ENCODE measurements at regions not wholly inside any gene's neighbourhood (a gene's known extent, or its start where the extent isn't known, plus 50 kb on each side); places are given as distances from the start of the nearest gene placed in this dataset.
A peak's percentile ranks its signal among the peaks of the same experiment; 100 is the strongest.
"Not testable (repeated sequence)": the region's sequence is repeated elsewhere in the genome, so short reads cannot be mapped to it uniquely, and the experiment has no call there.

- not testable (repeated sequence) for DNase-seq
Observed at GRCh38 chr7:6882321-6882721, 56.2 kb upstream of the CCZ1B start.

- not testable (repeated sequence) for DNase-seq
Observed at GRCh38 chr7:6883756-6884155, 57.7 kb upstream of the CCZ1B start.

- no peak for DNase-seq
Observed at GRCh38 chr7:6886198-6886597, 60.1 kb upstream of the CCZ1B start.

GRCh38 chr7:6888267-6889045 lies 62.4 kb upstream of the CCZ1B start:
- not testable (repeated sequence) for DNase-seq

GRCh38 chr7:6889252-6889812 lies 63.3 kb upstream of the CCZ1B start:
- no peak for DNase-seq

- DNase-seq: not testable (repeated sequence)
Observed at GRCh38 chr7:6902097-6902518, 76.0 kb upstream of the CCZ1B start.

DNA sequence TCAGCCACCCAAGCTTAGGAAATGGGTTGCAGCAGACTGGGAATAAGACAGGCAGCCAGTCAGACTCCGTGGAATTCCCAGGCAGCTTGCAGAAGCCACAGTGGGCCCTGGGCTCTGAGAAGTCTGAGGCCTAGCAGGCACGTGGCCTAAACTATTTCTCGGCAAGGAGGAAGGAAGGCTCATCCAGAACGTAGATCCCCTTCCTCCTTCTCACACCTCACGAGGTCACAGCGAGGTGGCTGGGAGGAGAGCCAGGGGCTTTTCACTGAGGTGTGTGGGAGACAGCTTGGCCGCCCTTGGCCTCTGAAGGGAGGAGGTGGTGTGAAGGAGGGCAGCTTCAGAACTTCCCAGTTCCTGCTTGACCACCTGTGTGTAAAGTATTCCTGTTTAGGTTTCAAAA lies 77.2 kb upstream of the CCZ1B start:
- not testable (repeated sequence) for DNase-seq

- not testable (repeated sequence) for DNase-seq
Observed at GRCh38 chr7:6903792-6904191, 77.7 kb upstream of the CCZ1B start.

DNA sequence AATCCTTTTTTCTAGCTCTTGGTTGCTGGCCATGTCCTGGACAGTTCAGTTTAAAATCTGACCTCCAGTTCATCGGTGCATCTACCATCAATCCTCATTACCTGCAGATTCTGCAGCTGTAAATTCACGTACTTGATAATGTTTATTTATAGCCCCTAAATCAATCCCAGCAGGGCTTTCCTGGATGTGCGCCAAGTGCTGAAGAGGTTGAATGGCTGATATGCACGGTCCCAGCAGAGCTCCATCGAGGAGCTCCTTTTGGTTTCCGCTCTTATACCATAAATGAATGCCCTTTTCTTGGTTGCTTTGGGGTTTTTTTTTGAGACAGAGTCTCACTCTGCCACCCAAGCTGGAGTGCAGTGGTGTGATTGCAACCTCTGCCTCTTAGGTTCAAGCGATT lies 91.2 kb upstream of the CCZ1B start:
- no peak for DNase-seq

DNA sequence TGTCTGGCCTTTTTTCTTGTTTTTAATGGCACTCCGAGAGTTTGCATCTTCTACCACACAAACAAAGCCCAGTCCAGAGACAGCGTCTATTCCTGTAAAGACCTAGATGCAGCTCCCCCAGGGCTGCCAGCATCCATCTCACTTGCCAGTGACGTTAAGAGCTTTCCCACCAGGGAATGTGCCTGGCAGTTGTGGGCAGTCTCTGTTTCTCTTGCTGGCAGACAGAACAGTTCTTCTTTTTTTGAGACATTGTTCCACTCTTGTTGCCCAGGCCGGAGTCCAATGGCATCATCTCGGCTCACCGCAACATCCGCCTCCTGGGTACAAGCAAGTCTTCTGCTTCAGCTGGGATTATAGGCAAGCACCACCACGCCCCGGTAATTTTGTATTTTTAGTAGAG lies 93.1 kb upstream of the CCZ1B start:
- DNase-seq: not testable (repeated sequence)

DNA sequence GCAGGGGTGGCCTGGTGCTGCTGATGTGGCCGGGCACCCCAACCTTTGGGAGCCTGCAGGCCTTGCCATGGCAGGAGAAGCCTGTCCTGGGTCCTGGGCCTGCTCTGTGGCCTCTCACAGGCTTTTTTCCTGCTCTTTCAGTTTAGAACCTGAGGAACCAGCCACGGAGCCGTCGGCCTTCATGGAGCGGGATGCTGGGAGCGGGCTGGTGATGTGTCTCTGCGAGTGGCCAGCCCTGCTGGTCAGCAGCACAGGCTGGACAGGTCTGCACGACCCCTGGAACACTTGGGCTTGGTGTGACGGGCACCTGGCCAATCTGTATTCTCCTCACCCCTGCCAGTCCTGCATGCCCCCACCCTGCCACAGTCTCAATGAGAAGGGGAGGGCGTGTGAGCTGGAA lies 98.4 kb upstream of the CCZ1B start:
- DNase-seq: not testable (repeated sequence)

GRCh38 chr7:6926193-6927174 lies 100.4 kb upstream of the CCZ1B start:
- not testable (repeated sequence) for DNase-seq

DNA sequence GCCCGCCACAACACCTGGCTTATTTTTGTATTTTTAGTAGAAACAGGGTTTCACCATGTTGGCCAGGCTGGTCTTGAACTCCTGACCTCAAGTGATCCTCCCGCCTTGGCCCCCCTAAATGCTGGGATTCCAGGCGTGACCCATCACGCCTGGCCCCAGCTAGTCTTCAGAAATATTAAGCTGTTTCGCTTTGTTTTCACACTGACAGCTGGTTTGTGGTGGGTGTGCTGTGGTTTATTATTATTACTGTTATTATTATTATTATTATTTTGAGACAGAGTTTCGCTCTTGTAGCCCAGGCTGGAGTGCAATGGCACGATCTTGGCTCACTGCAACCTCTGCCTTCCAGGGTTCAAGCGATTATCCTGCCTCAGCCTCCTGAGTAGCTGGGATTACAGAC lies 101.6 kb upstream of the CCZ1B start:
- DNase-seq: not testable (repeated sequence)

DNA sequence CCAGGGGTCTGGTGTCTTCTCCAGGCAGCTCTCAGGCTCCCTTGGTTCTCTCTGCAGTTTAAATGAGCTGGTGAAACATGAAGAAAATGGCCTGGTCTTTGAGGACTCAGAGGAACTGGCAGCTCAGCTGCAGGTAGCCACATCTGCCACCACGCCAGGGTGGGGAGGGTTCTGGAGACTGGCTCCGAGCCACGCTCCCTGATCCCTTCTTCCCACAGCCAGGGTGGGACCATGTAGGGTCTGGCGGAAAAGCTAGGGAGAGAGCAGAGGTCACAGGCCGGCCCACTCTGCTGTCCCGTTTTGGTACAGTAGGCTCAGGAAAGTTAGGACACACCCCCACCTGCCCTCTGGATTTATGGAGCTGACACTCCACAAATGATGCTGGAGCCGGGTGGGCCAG lies 103.5 kb upstream of the CCZ1B start:
- not testable (repeated sequence) for DNase-seq

DNA sequence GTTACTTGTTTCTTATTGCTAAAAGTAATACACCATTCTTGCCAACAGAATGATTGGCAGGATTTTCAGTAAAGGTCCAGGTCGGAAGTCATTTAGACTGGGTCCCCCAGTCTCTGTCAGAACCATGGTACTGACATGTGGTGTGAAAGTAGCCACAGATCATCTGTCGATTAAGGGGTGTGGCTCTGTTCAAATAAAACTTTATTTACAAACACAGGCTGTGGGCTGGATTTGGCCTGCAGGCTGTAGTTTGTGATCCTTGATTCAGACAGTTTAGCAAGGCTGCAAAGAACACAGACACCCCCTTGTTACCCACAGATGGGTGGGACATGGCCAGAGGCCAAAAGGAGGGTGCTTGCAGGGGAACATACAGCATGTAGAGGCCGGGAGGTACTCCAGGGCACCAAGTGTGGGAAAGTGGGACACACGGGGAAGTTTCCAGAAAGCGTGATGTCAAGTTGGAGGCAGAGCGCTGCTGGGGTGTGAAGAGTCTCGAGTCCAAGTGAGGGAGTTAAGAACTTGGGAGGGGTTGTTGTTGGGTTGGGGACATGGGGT lies 104.1 kb upstream of the CCZ1B start:
- DNase-seq: not testable (repeated sequence)

DNA sequence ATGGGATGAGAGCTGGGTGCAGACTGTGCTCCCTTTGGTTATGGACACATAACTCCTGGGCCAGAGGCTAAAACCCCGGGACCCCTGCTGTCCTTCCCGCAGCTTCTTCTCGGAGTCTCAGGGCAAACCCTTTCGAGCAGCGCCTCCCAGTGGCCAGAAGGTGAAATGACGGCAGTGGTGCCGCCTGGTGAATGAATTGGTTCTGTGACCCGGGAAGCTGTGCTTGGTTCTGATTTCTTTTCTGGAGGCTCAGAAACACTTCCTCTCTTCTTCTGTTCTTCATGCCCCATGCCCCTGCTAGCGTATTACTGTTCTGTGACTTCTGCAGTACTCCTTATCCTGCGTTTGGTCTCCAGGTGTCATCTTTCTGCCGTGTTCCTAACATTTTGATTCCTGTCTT lies 104.7 kb upstream of the CCZ1B start:
- DNase-seq: peak in 2 of 4 experiments; percentile 2 to 4

GRCh38 chr7:6931456-6931855 lies 105.4 kb upstream of the CCZ1B start:
- DNase-seq: not testable (repeated sequence)

GRCh38 chr7:6933954-6934632 lies 108.0 kb upstream of the CCZ1B start:
- not testable (repeated sequence) for DNase-seq

DNA sequence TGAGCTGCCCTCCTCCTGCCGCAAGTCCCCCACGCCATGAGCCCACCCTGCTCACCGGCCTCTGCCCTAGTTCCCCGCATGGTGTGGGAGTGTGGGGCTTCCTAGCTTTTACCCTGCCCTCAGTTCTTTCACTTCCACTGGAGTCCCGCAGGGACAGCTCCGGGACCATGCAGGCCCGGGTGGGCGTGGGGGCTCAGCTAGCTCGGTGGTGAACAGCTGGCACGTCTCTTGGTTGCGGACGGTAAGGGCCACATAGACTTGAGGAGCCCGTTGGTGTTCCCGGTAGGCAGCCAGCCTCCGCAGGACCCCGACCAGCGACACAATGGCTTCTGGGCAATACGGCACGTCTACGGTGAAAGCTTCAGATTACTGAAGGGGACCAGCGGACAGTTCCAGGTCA lies 108.9 kb upstream of the CCZ1B start:
- DNase-seq: no peak

- not testable (repeated sequence) for DNase-seq
Observed at GRCh38 chr7:6936626-6937025, 110.6 kb upstream of the CCZ1B start.

DNA sequence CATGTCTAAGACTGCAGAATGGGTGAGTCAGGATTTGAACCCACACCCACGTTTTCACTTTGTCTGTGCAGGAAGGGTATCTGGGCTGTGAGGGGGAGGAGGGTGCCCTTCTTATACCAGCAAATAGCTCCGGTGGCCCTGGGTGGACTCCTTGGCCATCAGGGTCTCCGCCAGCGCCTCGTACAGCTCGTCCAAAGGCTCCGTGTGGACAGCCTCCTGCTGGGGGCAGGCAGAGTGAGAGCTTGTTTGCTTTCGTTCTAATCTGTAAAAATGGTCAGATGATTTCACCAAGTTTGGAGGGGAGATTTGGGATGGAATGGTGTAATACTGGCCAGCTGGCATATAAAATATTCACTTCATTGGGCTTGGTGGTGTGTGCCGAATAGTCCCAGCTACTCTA lies 111.7 kb upstream of the CCZ1B start:
- not testable (repeated sequence) for DNase-seq

DNA sequence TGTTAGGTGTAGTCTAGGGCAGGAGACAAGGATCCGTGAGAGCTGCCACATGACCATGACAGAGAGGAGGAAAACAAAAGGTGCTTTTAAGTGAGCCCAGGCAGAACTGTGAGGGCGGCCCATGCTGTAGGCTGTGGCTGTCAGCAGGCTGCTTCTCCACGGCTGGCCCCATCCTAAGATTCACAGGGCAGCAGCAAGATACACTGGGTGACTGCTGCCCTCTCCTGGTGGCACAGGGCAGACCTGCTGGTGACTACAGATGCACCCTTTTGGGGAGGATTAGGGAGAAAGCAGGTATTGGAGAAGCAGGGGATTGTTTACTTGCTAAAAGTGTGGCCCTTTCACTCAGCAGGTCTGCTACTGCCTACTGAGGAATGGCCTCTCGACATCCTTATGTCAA lies 112.2 kb upstream of the CCZ1B start:
- peak in 3 of 4 experiments; percentile 0 to 8 (median 5) for DNase-seq

Data from suppressor macrophage (primary cell).